OCI-LY7 (cell line): ENCODE measurements at regions not wholly inside any gene's neighbourhood (a gene's known extent, or its start where the extent isn't known, plus 50 kb on each side); places are given as distances from the start of the nearest gene placed in this dataset.

Source experiments
- BruUV-seq: library from RNA; stranded (reverse); fragments of 400-500 nt; replicated peaks from 2 replicates; lab custom pipeline; 2021; lab: Mats Ljungman, UMichigan
- CTCF ChIA-PET: fragments of 300-600 bp; sonication (Branson Sonifier 250); formaldehyde crosslinking; loops from one replicate; lab custom pipeline; 2022; ENCODE audit warnings: antibody characterized with exemption; ENCODE audit not compliant: unreplicated experiment; lab: Charles Lee
- POLR2A ChIA-PET: fragments of 300-600 bp; sonication (Branson Sonifier 250); formaldehyde crosslinking; loops from one replicate; lab custom pipeline; 2022; ENCODE audit warnings: antibody characterized with exemption; lab: Charles Lee
- DNase-seq: peaks from one replicate; pipeline ENCODE4 v3.0.0-alpha.2; 2015; ENCODE audit warnings: low spot score
- H2AFZ ChIP-seq: fragments of 200-600 bp; sonication (generic), shearing (Covaris generic); 2 replicates; pipeline ENCODE4 v1.6.1; 2014; ENCODE audit warnings: mild to moderate bottlenecking, antibody characterized with exemption, low read length, moderate library complexity
- H3K27ac ChIP-seq: fragments of 200-600 bp; sonication (generic); 2 replicates; pipeline ENCODE4 v1.5.1; 2014; ENCODE audit warnings: mixed run types, low read depth, mild to moderate bottlenecking, moderate library complexity, low read length, inconsistent platforms; ENCODE audit not compliant: poor library complexity, severe bottlenecking
- H3K36me3 ChIP-seq: fragments of 200-600 bp; sonication (generic); 2 replicates; pipeline ENCODE4 v1.6.1; 2014; ENCODE audit warnings: mild to moderate bottlenecking, antibody characterized with exemption, low read length, moderate library complexity, mixed read lengths; ENCODE audit not compliant: insufficient read depth
- H3K4me1 ChIP-seq: fragments of 200-600 bp; sonication (generic); 2 replicates; pipeline ENCODE4 v1.5.1; 2014; ENCODE audit warnings: mild to moderate bottlenecking, low read length; ENCODE audit not compliant: insufficient read depth, poor library complexity, severe bottlenecking
- H3K4me2 ChIP-seq: fragments of 200-600 bp; sonication (generic); 2 replicates; pipeline ENCODE4 v1.6.1; 2014; ENCODE audit warnings: mild to moderate bottlenecking, low read length
- H3K4me3 ChIP-seq: fragments of 200-600 bp; sonication (generic); 2 replicates; pipeline ENCODE4 v1.5.1; 2014; ENCODE audit warnings: mild to moderate bottlenecking, low read depth, low read length; ENCODE audit not compliant: poor library complexity, severe bottlenecking
- H3K79me2 ChIP-seq: fragments of 200-600 bp; sonication (generic); 2 replicates; pipeline ENCODE4 v1.6.1; 2016; ENCODE audit warnings: low read depth, mild to moderate bottlenecking, low read length, moderate library complexity, mixed read lengths; ENCODE audit not compliant: insufficient read depth
- H3K9me2 ChIP-seq: fragments of 200-600 bp; sonication (generic); 2 replicates; pipeline ENCODE4 v1.6.1; 2016; ENCODE audit warnings: mild to moderate bottlenecking, low read length, mixed read lengths; ENCODE audit not compliant: insufficient read depth
- H3K9me3 ChIP-seq: fragments of 200-600 bp; sonication (generic); 2 replicates; pipeline ENCODE4 v1.6.1; 2014; ENCODE audit warnings: mild to moderate bottlenecking, mixed run types, low read length, mixed read lengths
- H4K20me1 ChIP-seq: fragments of 200-600 bp; sonication (generic); 2 replicates; pipeline ENCODE4 v1.6.1; 2014; ENCODE audit warnings: mild to moderate bottlenecking, antibody characterized with exemption, low read length, moderate library complexity, mixed read lengths; ENCODE audit not compliant: insufficient read depth
- EZH2phosphoT487 ChIP-seq: fragments of 200-600 bp; sonication (generic); IDR thresholded peaks from 2 replicates; pipeline ENCODE4 v1.6.1; 2018; ENCODE audit warnings: low read depth, borderline replicate concordance, mild to moderate bottlenecking, mixed run types, antibody characterized with exemption, low read length, moderate library complexity, mixed read lengths
- intact Hi-C: fragments of 100-400 bp; cut with micrococcal nuclease; formaldehyde crosslinking; loops from one replicate; pipeline ENCODE4 v1.10.0; 2022; ENCODE audit not compliant: unreplicated experiment
- TF ChIP-seq, protein P1 (sequence below): fragments of 200-600 bp; sonication (generic); conservative IDR thresholded peaks from 2 replicates; pipeline ENCODE4 v1.5.1; 2014; ENCODE audit warnings: mild to moderate bottlenecking, antibody characterized with exemption, low read length, moderate library complexity, mixed read lengths

- Histone ChIP-seq H3K79me2 (no peaks in the 10 kb centered on the region), H3K4me1 (peaks cover 11% of the 10 kb centered on the region), H3K9me3 (no peaks in the 10 kb centered on the region), H3K36me3 (no peaks in the 10 kb centered on the region), H3K27ac (no peak overlapping the region), H3K4me3 (no peak overlapping the region), H3K4me2 (no peak overlapping the region), H3K9me2 (no peaks in the 10 kb centered on the region), H2AFZ (no peak overlapping the region), H4K20me1 (no peaks in the 10 kb centered on the region)
- ChIA-PET CTCF (no interaction called here), POLR2A (interaction anchor here (0.6 kb wide), 1 partner anchor 30 kb away, joined by 3 read pairs; no protein-coding TSS in a partner anchor)
- no peak for TF ChIP-seq EZH2phosphoT487
- TF ChIP-seq, protein P1, sequence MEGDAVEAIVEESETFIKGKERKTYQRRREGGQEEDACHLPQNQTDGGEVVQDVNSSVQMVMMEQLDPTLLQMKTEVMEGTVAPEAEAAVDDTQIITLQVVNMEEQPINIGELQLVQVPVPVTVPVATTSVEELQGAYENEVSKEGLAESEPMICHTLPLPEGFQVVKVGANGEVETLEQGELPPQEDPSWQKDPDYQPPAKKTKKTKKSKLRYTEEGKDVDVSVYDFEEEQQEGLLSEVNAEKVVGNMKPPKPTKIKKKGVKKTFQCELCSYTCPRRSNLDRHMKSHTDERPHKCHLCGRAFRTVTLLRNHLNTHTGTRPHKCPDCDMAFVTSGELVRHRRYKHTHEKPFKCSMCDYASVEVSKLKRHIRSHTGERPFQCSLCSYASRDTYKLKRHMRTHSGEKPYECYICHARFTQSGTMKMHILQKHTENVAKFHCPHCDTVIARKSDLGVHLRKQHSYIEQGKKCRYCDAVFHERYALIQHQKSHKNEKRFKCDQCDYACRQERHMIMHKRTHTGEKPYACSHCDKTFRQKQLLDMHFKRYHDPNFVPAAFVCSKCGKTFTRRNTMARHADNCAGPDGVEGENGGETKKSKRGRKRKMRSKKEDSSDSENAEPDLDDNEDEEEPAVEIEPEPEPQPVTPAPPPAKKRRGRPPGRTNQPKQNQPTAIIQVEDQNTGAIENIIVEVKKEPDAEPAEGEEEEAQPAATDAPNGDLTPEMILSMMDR, result no peak
- DNase-seq, result no peak
- intact Hi-C loops, result no loop called here
- no TSS peak for BruUV-seq
Measured at GRCh38 chr7:142584765-142585164, 164.5 kb upstream of the PRSS1 start.

DNA sequence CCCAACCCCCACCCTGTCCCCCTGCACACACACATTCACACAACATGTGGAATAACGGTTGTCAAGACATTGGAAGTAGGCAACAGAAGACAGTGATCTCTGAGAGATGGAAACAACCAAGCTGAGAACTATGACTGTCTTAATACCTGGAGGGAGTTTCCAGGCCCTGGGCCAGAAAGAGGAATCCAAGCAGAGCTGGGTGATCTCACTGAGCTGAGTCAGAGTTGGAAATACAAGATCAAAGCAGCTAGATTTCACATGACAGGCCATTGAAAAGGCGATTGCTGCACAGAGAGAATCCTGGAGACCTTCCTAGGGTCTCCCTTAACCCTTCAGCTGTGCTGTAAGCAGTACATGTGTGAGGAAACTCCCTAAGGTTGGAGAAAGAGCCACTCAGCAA, 165.8 kb upstream of the PRSS1 start:
- H4K20me1 ChIP-seq, result no peaks in the 10 kb centered on the region
- BruUV-seq, result no TSS peak
- POLR2A ChIA-PET, result interaction anchor here (1.0 kb wide), 1 partner anchor 12 kb away, joined by 3 read pairs; no protein-coding TSS in a partner anchor
- TF ChIP-seq EZH2phosphoT487, result no peak
- TF ChIP-seq, protein P1, result no peak
- no peak overlapping the region for H2AFZ ChIP-seq
- H3K27ac ChIP-seq, result no peak overlapping the region
- H3K9me3 ChIP-seq, result no peaks in the 10 kb centered on the region
- peaks cover 11% of the 10 kb centered on the region for H3K4me1 ChIP-seq
- no peak overlapping the region for H3K4me3 ChIP-seq
- no peaks in the 10 kb centered on the region for H3K9me2 ChIP-seq
- H3K4me2 ChIP-seq, result no peak overlapping the region
- DNase-seq, result no peak
- intact Hi-C loops, result no loop called here
- CTCF ChIA-PET, result no interaction called here
- H3K36me3 ChIP-seq, result no peaks in the 10 kb centered on the region
- no peaks in the 10 kb centered on the region for H3K79me2 ChIP-seq

DNA sequence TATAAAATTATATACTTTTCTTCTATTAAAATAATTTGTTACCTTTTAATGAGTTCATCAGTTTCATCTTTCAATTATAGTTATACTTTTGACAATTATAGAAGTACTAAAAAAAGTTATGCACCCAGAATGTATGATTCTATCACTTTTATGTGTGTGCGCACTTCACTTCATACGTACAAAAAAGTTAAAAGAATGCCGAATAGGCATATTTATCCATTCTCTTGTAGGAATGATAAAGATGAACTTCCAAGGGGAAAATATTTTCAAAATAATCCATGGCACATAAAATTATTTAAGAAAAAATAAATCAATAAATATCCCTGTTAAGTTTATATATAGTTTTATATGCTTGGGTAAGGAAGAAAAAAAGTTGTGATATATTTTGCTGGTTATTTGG, 166.9 kb upstream of the PRSS1 start:
- Histone ChIP-seq H2AFZ (no peak overlapping the region), H3K9me2 (no peaks in the 10 kb centered on the region), H3K9me3 (no peaks in the 10 kb centered on the region), H3K4me3 (no peak overlapping the region), H3K36me3 (no peaks in the 10 kb centered on the region), H3K27ac (no peak overlapping the region), H4K20me1 (no peaks in the 10 kb centered on the region), H3K4me1 (peaks cover 11% of the 10 kb centered on the region), H3K4me2 (no peak overlapping the region), H3K79me2 (no peaks in the 10 kb centered on the region)
- ChIA-PET POLR2A (interaction anchor here (0.7 kb wide), 2 partner anchors 11 to 1863 kb away, joined by 3 read pairs; no protein-coding TSS in a partner anchor), CTCF (no interaction called here)
- intact Hi-C loops, result no loop called here
- DNase-seq, result no peak
- no TSS peak for BruUV-seq
- TF ChIP-seq EZH2phosphoT487, result no peak
- TF ChIP-seq, protein P1, result no peak
